Activated CD4-positive, alpha-beta T cell treated with anti-CD3 and anti-CD28 coated beads, Interleukin-2, amount 50 U/mL, for 16 hours (primary cell): ENCODE measurements at regions not wholly inside any gene's neighbourhood (a gene's known extent, or its start where the extent isn't known, plus 50 kb on each side); places are given as distances from the start of the nearest gene placed in this dataset.
"Not testable (repeated sequence)": the region's sequence is repeated elsewhere in the genome, so short reads cannot be mapped to it uniquely, and the experiment has no call there.

ENCODE experiments used
- DNase-seq: peaks from one replicate; pipeline ENCODE4 v3.0.0-alpha.2; 2020

DNA sequence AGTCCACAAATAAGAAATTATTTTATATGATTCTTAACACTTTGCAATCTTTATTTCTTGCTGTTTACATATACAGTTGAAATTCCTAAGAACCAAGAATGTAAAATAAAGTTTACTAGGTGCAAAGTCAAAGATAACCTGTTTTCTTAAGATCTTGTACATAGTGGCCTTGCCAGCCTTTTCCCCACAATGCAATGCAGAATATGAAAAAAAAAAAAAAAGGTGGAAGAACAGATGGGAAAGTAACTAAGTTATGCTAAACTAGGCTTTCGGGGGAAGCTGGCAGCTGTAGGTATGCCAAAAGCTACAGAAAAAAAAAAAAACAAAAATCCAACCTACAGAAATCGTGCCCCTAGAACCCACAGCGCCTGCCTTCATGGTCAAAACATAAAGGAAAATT, 1588.4 kb downstream of the STIM2 start:
- no peak for DNase-seq

DNA sequence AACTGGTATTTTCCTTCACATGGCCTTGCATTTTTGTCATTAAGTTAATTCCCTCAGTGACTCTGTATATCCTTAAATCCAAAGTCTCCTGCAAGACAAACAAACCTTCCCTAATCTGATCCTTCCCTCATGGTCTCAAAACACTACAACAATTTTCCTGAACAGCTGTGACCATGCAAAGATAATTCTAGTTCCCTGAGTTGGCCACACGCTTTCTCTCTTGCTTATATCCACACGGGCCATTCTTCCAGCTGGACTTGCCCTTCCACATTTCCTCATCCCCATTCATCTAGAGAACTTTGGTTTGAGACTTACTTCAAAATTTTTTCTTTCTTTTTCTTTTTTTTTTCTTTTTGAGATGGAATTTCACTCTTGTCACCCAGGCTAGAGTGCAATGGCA, 1590.7 kb downstream of the STIM2 start:
- DNase-seq: no peak

DNA sequence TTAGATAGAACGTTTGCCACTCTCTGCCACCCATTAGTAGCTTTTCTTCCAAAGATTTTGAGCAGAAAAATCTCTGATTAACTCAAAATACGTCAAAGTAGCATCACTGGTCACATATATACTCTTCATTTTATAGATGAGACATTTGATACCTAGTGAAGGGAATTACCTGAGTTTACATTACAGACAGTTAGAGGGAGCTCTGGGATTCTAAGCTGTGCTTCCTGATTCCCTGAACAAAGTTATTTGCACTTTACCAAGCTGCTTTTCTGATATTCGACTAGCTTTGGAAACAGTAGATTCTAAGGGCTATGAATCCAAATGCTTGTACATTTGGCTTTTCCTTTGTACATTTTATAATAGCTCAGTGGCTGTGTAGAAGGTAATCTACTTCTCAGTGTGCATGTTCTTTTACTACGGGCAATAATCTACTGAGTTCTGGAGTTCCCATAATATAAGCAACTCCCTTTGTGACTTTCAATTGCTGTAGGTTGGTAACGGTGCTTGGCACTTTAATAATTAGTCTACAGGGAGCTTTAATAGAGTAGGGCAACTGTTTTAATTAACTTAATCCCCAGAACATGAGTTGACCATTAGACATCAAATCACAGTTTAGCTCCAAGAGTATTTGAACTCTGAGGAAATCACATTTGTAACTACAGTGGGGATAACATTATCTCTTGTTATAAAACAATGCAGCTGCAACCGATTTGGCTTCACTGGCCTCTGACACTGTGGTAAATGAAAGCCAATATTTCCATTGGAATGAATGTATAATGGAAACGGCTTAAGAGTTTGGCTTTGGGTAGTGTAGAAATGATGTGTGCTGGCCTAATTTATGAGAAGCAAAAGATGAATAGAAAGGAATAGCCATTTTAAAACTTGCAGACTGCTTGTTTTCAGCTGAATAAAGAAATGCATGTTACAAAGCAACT, 1602.4 kb downstream of the STIM2 start:
- no peak for DNase-seq

DNA sequence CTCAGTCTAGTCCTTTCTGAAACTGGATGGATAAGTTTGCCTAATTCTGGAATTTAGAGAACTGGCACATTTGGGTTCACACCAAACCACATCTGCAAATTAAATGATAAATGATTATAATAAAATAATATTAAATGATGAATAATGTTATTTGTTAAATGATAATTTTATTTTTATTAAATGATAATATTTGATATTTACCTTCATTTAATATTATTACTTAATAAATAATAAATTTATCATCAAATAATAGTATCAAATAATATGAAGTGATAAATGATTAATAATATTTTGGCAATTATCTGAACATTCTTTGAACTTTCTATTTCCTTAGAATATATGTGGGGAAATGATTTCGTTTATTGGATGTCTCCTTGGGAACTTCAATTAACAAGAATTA, 1604.2 kb downstream of the STIM2 start:
- no peak for DNase-seq

DNA sequence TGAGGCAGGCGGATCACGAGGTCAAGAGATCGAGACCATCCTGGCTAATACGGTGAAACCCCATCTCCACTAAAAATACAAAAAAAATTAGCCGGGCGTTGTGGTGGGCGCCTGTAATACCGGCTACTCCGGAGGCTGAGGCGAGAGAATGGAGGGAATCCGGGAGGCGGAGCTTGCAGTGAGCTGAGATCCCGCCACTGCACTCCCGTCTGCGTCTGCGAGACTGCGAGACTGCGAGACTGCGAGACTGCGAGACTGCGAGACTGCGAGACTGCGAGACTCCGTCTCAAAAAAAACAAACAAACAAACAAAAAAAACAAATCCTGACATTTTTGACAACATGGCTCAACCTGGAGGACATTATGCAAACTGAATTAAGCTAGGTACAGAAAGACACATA, 1606.2 kb downstream of the STIM2 start:
- DNase-seq: not testable (repeated sequence)

DNA sequence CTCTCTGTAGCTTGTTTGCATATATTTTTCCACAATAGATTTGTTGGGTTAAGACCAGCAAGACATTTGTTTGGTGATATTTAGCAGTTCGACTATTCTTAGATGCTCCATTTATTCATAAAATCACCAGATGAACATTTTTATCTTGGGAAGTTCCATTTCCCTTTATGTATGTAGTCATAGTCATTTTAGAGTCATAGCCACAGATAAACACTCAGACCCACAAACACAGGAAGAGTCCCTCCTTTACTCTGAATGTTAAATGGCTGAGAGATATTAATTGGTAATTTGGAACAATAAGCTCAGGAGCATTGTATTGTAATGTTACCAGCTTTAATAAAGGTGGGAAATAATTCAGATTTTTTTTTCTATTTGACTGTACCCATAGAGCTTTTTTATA, 1608.7 kb downstream of the STIM2 start:
- no peak for DNase-seq

DNA sequence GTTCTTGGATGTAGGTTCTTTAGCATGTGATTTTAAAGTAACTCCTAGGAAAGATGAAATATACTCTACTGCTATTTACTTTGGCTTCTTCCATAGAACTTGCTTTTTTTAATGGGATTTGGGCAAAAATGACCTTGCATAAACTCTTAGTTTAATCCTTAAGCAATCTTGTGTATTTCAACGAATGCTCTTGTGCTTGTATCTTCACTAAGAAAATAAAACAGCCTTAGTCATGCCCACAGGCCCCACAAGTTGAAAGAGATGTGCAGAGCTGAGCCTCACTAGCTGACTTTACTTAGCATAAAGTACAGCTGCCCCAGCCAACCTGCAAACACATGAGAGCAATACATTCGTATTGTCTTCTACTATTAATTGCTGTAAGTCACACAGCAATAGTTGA, 1609.2 kb downstream of the STIM2 start:
- DNase-seq: no peak

DNA sequence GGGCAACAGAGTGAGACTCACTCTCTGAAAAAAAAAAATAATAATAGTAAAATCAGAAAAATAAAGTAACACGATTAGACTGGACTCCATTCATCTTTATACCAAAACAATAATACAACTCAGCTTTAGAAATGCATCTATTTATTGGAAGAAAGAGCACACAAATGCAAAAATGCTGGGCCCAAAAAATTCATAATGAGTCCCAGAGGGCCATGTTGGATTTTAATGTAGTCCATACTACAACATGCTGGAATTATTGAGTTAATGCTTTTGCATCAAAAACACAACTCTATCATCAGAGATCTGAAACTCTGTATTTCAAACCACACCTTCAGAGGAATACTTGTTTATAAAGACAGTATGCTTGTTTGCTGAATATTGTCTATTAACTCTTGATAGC, 1614.7 kb downstream of the STIM2 start:
- DNase-seq: no peak

DNA sequence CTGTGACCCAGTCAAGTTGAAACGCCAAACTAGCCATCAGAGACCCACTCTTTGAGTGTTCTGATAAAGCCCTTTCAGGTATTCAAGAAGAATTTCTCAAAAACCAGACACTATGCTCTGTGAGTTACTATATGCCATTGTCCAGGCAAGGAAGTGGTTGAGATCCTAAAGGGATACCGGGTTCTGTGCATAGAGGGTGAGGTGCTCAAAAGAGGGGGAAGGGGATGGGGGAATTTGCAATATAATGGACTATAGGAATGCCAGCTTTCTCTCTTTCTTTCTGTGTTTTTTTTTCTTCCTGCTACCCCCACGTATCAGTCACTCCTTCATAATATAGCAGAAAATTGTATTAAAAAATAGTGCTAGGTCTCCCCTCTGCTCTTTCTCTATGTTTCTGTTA, 1619.0 kb downstream of the STIM2 start:
- DNase-seq: no peak

DNA sequence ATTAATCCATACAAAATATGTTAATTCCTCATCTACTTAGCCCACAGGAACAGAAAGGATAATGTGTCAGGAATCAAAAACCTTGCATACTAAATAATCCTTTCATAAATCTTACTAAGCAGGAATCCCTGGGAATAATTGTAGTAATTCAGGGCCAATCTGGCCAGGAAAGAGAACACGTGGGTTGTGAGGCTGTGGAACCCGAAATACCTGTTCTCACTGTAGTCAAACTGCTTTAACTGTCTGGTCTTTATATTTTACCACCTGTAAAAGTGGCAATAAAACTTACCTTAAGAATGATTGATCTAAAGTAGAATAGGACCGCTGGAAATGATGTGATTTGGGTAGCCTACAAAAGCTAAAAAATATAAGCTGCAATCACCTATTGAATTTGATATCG, 1620.9 kb downstream of the STIM2 start:
- DNase-seq: no peak

DNA sequence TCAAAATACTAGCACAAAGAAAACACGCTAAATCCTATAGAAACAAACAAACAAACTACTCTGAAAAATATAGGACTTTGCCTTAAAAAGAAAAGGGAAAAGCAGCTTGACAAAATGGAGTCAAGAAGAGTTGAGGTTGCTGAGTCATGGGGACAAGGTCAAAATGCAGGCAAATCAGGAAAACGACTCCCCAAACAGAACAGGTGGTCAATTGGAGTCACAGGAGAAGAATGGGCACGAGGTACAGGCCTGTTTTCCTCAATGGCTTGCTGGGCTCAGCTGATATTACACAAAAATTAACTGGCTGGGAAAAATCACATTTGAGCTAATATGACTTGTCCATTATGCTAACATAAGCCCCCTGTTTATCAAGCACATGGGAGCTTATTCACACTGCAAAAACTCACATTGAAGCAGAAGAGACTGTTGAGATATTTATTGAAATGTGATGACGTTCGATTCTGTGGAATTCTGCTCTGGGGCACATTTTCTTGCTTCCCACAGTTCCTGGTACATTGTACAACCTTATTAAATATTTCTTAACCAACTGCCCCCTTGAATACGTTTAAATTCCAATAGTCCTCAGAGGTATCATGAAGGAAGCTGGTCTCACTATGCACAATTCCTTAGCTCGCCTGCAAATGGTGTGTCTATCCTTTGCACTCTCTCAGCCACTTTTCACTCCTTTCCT, 1622.1 kb downstream of the STIM2 start:
- no peak for DNase-seq

DNA sequence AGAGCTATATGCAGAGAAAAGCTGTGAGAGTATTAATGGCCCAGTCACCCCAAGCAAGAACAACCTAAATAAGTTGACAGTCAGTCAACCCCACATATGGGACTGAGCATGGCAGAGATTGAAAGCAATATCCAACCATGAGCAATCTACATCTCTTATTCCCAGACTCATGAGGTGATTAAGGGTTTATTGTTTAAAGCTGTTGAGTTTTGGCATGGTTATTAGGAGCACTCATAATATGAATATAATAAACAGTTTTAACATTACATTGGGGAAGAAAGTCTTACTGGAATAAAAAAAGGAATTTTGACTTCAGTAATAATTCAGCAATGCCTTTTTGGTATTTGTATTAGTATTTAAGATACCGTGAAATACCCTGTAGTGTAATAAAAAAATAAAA, 1627.4 kb downstream of the STIM2 start:
- DNase-seq: no peak

DNA sequence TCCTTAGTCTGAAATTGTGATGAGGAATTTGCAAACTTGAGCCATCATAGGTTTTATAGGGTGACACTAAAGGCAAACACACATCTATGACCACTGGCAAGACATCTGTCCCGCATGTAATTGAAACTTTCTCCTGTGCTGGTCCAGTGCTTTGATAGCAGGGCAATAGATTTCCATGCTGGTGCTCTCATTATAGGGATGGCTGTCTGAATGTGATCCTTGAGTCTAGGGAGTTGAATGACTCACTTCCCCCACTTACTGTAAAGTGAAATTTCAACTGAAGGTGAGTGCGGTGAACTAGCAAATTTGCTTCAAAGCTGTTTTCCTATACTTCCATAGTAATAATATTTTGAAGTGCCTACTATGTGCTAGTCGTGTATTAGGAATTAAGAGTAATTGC, 1630.0 kb downstream of the STIM2 start:
- DNase-seq: no peak

DNA sequence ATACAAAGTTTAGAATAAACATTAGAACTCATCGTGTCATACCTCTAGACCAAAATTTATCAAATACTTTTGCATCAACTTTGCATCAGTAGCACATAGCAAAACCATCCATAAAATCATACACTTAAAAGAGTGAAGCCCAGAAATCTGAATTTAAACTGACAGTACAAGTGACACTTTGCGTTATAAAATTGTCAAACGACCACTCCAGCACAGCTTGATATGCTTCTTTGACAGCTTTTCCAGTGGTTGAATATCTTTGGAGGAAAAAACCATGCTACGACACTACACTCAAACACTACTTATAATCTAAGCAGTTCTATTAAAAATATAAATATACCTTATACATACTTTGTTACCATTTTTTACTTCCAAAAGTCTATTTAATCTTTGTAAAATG, 1644.4 kb downstream of the STIM2 start:
- no peak for DNase-seq

DNA sequence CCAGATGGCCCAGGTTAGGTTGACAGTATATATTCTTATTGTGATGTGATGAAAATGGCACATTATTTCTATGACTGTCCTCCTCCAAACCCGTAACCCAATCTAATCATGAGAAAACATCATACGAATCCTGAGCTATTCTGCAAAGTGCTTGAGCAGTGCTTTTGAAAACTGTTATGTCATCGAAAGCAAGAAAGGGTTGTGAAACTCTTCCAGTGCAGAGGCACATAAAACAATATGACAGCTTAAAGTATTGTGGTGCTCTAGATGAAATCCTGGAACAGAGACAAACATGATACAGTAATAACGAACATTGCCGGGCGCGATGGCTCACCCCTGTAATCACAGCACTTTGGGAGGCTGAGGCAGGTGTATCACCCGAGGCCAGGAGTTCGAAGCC, 1648.0 kb downstream of the STIM2 start:
- DNase-seq: no peak

DNA sequence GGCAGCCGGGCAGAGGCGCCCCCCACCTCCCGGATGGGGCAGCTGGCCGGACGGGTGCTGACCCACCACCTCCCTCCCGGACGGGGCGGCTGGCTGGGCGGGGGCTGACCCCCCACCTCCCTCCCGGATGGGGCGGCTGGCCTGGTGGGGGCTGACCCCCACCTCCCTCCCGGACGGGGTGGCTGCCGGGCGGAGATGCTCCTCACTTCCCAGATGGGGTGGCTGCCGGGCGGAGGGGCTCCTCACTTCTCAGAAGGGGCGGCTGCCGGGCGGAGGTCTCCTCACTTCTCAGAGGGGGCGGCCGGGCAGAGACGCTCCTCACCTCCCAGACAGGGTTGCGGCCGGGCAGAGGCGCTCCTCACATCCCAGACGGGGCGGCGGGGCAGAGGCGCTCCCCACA, 1654.1 kb downstream of the STIM2 start:
- not testable (repeated sequence) for DNase-seq

DNA sequence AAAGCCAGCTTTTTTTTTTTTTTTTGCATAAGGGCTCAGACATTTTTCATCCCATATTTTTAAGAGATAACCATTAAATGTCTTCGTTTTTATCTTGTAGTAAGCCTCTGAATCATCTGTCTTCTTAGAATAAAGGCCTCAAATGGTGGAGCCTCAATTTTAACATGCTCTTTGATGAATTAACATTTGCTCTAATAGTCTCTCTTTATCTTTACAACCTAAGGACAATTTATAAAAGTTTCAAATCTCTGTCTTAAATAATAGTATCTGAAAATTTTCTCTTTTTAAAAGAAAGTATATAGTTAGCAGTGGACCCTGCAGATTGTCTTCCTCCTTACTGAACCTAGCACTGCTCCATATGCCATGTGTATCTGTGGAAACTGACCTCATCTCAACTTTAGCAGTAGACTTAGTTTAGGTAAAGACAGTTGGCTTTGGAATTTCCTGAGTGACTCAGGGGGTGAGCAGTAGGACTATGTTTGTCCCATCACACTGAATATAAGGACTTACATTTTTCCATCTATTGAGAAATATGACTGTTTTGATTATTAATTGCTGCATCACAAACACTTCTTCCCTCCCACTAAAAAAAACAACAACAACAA, 1658.0 kb downstream of the STIM2 start:
- no peak for DNase-seq

DNA sequence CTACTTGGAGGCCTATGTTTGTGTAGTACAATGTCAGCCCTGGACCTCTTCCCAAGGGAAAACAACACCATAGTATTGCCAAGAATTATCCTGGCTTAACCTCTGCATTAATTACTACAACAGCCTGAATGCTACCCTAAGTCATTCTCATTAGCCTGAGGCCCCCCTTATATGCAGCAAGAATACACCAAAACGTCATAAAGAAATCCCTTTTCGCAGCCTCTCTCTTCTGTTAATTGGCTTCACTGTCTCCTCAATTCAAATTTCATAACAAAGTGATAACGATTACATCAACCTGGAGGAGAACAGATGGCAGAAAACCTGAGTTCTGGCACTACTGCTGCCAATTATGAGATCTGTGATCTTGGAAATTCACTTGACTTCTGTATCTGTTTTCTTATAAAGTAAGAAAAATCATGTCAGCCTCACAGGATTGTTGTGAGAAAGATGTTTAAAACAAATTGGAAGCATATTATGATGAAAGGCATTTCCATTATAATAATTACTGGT, 1663.1 kb downstream of the STIM2 start:
- no peak for DNase-seq

DNA sequence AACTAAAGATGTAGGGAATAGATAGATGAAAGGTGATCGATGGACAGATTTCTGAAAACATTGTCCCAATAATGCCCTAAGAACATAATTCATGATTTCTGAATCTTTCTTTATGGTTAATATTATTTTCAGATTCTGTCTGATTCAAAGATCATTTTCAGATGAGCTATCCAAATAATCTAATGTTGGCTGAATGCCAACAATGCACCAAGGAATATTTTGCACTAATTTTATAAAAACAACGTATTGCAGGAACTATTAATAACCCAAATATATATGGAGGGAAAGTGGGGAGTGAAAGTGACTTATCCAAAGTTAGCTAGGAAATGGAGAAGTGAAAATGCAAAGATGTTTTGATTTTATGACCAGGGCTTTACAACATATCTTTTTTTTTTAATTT, 1675.5 kb downstream of the STIM2 start:
- DNase-seq: no peak

DNA sequence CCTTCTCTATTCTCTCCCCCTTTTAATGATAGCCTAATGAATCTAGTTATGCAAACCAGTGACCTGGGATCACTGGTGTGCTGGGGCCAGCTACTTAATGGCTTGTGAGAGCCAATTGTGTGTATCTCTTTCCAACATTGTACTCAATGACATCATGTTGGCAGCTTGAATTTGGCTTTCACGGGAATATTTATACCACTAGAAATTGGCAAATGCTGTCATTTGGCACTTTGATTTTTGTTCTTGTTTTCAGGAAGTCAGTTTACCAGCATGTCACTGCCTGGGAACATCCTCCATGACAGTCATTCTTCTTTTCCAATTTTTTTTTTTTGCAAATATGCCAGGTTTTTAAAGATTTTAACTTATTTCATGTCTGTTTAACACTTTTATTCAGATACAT, 1685.3 kb downstream of the STIM2 start:
- no peak for DNase-seq

DNA sequence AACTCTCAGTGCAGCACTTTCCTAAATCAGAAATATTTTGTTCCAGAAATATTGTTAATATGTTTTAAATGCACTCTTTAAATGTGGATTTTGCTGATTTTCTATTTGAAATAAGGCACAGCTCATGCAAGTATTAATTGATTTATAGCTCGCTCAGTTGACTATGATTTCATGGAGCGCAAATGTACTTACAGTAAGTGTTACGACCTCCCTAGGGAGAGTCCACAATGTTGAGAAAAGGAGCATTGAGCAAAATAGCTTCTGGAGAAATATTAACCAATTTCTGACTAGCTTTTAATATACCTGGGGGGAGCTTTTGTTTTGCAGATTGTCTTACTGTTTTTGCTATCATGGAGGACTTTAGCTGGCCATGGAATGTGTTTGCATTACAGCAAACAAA, 1687.5 kb downstream of the STIM2 start:
- no peak for DNase-seq

DNA sequence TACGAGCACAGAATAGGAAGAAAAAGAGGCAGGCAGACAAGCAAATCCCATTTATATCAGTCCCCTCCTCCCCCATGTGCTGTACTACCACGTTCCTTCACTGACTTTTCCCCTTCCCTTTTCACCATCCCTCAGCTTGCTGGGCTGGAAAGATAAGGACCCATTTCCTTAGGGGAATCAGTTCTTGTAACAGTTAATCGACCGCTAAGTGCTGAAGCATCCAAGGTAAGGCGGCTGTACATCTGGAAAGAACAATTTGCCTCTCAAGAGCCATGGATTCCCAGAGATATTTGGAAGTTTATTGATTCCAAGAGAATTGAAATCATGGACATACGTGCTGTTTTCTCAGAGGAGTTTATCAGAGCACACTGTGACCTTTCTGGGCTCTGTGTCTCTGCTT, 1688.0 kb downstream of the STIM2 start:
- no peak for DNase-seq

DNA sequence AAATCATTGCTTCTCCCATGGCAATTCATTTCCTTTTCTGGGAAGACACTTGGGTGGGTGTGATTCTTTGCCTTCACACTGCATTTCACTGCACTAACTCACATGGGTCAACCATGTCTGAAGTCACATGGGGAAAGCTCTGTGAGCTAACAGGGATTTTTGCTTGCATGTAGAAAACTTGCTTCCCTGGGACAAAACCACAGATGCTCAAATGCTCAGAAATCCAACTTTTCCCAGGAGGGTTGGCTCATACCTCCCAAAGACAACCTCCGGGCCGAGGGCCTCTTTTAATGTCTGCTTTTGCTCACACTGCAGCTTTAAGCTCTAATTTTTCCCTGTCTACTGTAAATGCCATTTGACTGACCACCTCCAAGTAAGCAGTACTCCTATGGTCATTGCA, 1695.2 kb downstream of the STIM2 start:
- no peak for DNase-seq

DNA sequence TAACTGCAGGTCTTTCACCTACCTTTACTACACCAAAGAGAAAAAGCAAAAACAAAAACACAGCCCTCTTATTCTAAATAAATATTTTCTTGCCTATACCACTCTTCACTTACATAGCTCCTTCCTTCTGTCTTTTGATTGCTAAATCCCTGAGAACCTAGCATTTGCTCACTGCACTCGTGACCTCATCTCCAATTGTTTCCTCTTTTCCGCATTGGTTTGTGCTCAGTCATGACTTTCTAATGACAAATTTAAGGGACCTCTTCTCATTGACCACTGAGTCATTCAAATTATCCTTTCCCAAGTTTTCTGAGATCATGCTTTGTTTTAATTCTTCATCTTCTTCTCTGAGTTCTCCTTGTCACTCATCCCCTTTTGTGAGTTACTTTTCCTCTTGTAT, 1697.1 kb downstream of the STIM2 start:
- no peak for DNase-seq
